Retina (tissue), 1 donor: ENCODE measurements at regions not wholly inside any gene's neighbourhood (a gene's known extent, or its start where the extent isn't known, plus 50 kb on each side); places are given as distances from the start of the nearest gene placed in this dataset.

Experiments
- DNase-seq: peaks from one replicate; pipeline ENCODE4 v3.0.0-alpha.2; 2016

GRCh38 chr3:157573780-157574378, 70.7 kb upstream of the VEPH1 start:
- no peak for DNase-seq

DNA sequence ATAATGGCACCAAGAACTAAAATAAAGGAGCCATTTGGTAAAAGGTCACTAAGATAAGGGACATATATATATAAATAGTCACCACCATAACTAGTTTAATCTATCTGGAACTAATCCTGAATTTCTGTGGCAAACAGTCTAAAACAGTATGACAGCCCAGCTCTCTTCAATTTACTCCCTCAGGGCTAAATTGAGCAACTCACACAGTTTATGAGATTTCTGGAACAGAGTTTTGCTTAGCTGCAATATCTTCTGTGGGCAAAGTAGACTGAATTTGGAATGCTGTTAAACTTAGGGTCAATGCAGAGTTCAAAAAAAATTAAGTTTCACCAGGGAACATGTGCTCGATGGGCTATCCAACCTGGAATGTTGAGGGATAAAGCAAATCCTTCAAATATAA, 70.1 kb upstream of the VEPH1 start:
- no peak for DNase-seq

GRCh38 chr3:157572559-157573270, 69.5 kb upstream of the VEPH1 start:
- peak; percentile 47 for DNase-seq

- DNase-seq = no peak
These were observed 63.4 kb upstream of the VEPH1 start for GRCh38 chr3:157566596-157566995.

DNA sequence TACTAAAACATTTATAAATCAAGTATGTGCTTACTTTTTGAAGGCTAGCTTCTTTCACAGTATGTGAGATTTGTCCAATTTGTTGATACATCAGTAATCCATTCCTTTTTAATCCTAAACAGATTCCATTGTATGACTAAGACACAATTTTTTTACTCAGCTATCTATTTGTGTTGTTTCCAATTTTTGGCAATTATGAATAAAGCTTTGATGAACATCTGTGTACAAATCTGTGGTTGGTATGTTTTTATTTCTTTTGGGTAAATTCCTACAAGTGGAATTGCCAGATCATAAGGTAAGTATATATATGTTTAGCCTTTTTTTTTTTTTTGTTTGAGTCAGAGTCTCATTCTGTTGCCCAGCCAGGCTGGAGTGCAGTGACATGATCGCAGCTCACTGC, 56.2 kb upstream of the VEPH1 start:
- no peak for DNase-seq
